GM19397 (cell line): ENCODE measurements at regions not wholly inside any gene's neighbourhood (a gene's known extent, or its start where the extent isn't known, plus 50 kb on each side); places are given as distances from the start of the nearest gene placed in this dataset.

Experiments
- ATAC-seq: cut with Tn5 transposase; IDR thresholded peaks from one replicate; pipeline ENCODE4 v1.9.1; 2021; ENCODE audit warnings: mild to moderate bottlenecking, moderate library complexity; ENCODE audit not compliant: unreplicated experiment

GRCh38 chr2:67851956-67852824 lies 210.6 kb downstream of the C1D start:
- ATAC-seq: no peak

GRCh38 chr2:67854103-67854743 lies 208.6 kb downstream of the C1D start:
- no peak for ATAC-seq

GRCh38 chr2:67854798-67855197 lies 208.0 kb downstream of the C1D start:
- no peak for ATAC-seq

GRCh38 chr2:67856866-67857265 lies 205.9 kb downstream of the C1D start:
- no peak for ATAC-seq

GRCh38 chr2:67857836-67858235 lies 205.0 kb downstream of the C1D start:
- ATAC-seq: no peak

- ATAC-seq: no peak
Observed at GRCh38 chr2:67858886-67859285, 203.9 kb downstream of the C1D start.

- ATAC-seq: no peak
Observed at GRCh38 chr2:67865917-67866316, 196.9 kb downstream of the C1D start.

- ATAC-seq: no peak
Observed at GRCh38 chr2:67867735-67868134, 195.1 kb downstream of the C1D start.

GRCh38 chr2:67871686-67872412 lies 191.0 kb downstream of the C1D start:
- no peak for ATAC-seq

- no peak for ATAC-seq
Observed at GRCh38 chr2:67872481-67872880, 190.3 kb downstream of the C1D start.

- ATAC-seq: no peak
Observed at GRCh38 chr2:67873916-67874315, 188.9 kb downstream of the C1D start.

- ATAC-seq: no peak
Observed at GRCh38 chr2:67876176-67876575, 186.6 kb downstream of the C1D start.

GRCh38 chr2:67877301-67877700 lies 185.5 kb downstream of the C1D start:
- no peak for ATAC-seq

GRCh38 chr2:67878743-67879142 lies 184.1 kb downstream of the C1D start:
- no peak for ATAC-seq

- no peak for ATAC-seq
Observed at GRCh38 chr2:67879586-67880290, 183.1 kb downstream of the C1D start.

- ATAC-seq: no peak
Observed at GRCh38 chr2:67880291-67880761, 182.5 kb downstream of the C1D start.

GRCh38 chr2:67881816-67882215 lies 181.0 kb downstream of the C1D start:
- no peak for ATAC-seq

- ATAC-seq: no peak
Observed at GRCh38 chr2:67883316-67884087, 179.3 kb downstream of the C1D start.

GRCh38 chr2:67888351-67889005 lies 174.3 kb downstream of the C1D start:
- ATAC-seq: no peak

GRCh38 chr2:67889056-67889455 lies 173.7 kb downstream of the C1D start:
- no peak for ATAC-seq
